ENCODE measurements at regions not wholly inside any gene's neighbourhood (a gene's known extent, or its start where the extent isn't known, plus 50 kb on each side); places are given as distances from the start of the nearest gene placed in this dataset.

DNA sequence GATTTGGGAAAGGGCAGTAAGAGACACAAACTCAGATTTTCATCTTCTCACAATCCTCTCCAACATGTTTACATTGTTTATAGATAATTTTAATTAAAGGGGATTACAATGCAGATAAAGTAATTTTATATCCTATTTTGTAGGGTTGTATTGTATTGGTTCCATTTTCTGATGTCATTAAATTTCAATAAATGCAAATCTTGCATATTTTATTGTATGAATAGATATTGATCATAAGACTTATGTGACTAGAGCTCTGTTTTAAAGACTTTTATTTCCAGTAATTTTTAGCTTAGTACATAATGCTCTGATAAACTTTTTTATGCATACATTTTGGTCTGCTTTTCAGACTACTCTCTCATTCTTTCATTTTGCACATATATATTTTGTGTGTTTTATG is 819.6 kb downstream of the TSN start:
- no peak for DNase-seq

DNA sequence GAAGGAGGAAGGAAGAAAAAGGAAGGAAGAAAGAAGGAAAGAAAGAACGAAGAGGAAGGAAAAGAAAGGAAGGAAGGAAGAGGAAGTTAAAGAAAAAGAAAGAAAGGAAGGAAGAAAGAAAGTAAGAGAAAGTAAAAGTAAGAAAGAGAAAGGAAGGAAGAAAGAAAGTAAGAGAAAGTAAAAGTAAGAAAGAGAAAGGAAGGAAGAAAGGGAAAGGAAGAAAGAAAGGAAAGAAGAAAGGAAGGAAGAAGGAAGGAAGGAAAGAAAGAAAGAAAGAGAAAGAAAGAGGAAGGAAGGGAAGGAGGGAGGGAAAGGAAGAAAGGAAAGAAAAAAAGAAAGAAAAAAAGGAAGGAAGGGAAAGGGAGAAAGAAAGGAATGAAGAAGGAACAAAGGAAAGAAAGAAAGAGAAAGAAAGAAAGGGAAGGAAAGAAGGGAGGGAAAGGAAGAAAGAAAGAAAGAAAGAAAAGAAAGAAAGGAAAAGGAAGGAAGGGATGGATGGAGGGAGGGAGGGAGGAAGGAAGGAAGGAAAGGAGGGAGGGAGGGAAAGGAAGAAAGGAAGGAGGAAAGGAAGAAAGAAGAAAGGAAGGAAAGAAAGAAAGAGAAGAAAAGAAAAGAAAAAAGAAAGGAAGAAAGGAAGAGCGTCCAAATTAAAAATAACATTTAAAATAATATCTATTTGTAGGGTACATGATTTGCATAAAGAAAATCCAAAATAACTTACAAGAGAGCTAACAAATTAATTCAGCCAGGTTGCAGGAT is 827.9 kb downstream of the TSN start:
- DNase-seq, result no peak

DNA sequence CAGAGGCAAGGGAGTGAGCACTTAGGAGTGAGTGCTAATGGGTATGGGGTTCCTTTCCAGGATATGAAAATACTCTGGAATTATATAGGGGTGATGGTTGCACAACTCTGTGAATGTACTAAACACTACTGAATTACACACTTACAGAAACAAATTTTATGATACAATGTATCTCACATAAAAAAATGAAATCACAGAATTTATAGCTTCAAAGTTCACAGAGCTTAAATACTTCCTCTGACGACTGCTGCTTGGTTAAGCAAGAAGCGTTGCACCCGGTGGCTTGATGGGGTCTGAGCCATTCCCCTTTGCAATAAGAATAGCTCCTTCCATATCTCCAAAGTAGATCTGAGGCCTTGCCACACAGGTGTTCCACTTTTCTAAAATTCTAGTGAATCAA is 835.1 kb downstream of the TSN start:
- DNase-seq, result no peak

- DNase-seq, result no peak
These were observed 839.6 kb downstream of the TSN start for GRCh38 chr2:122595065-122595464.

DNA sequence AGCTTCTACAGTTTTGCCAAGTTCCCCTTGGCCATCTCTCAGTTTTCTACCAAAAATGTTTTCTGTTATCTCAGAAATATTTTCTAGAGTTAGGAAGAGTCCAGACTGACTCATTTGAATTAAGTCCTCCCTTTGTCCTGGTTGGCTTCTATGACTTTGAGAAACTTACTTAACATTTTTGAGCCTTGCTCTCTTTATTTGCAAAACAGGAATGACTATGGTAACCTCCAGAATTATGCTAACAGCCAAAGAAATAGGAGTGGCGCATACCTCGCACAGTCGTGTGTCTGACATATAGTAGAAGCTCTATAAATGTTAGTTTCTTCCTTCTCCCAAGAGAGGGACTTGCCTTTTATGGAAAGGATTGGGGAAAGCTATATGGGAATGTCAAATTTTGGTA is 841.1 kb downstream of the TSN start:
- DNase-seq, result no peak

DNA sequence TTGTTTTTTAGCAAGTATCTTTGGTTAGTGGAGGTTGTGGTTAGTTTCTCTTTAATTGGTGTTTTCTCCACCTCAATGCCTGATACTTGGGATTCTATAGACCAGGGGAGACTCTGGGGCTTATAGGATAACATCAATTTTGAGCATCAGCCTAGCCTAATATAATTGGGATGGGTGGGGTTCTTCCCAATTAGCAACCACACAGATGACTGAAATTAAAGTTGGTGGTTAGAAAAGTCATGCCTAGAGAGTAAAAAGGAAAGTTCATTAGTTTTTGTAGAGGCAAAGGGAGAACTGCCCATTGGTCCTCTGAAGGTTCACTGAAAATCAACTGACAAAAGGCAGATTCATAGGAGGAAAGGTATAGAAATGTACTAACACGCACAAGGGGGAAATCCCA is 843.3 kb downstream of the TSN start:
- no peak for DNase-seq

- no peak for DNase-seq
These were observed 855.6 kb downstream of the TSN start for GRCh38 chr2:122610948-122611609.

GRCh38 chr2:122622934-122623333 is 867.5 kb downstream of the TSN start:
- DNase-seq, result no peak

- DNase-seq, result peak; percentile 8
These were observed 871.9 kb downstream of the TSN start for GRCh38 chr2:122627388-122627787.

- peak; percentile 97 for DNase-seq
These were observed 878.8 kb downstream of the TSN start for GRCh38 chr2:122634256-122634655.

DNA sequence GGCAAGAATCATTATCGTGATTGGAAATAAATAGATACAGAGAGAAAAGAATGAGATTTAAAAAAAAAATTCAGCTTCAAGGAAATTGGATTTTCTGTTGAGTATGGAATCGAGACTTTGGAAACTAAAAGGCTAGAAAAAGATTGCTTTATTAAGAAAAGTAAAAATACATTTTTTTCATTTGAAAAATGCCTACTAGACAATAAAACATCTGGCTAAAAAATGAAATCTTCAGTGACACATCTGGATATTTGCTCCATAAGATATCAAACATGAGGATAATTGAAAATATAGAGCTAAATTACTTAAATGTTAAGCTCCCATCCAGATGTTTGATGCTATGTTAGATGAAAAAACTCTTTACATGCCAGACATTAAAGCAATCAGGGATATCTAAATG is 879.5 kb downstream of the TSN start:
- DNase-seq, result no peak

GRCh38 chr2:122635686-122636085 is 880.2 kb downstream of the TSN start:
- peak; percentile 20 for DNase-seq

DNA sequence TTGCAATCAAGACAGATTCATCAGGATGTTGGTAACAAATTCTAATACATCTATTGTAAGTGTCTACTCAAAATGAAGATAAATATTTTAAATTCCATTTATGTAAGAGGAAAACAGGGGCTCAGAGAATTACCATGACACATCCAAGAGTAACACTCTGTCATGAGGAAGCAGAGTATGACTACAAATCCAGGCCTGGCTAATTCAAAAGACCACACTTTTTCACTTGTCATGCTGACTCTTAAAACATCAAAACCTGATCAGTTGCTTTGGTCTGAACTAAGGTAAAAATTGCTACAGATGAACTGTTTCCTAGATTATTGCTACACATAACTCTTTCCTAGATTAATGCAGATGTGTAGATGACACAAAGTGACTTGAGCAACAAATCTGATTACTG is 880.6 kb downstream of the TSN start:
- DNase-seq, result peak; percentile 65

DNA sequence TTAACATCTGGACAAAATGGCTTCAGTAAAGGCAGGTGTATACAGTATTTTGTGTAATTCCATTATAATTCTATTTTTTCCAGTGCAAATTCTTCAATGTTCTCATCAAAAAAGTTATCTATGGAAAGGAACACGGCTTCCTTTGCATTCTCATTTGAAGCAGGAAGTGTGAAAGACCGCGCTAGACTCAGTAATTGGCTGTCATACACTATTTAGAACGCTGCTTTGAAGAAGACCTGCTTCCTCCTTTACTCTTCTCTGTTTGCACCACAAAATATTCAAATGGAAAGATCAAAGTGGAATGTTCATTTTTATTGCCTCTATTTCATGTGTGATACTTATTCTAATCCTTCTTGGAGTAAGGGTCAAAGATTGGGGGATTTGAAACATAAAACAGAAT is 883.7 kb downstream of the TSN start:
- no peak for DNase-seq

DNA sequence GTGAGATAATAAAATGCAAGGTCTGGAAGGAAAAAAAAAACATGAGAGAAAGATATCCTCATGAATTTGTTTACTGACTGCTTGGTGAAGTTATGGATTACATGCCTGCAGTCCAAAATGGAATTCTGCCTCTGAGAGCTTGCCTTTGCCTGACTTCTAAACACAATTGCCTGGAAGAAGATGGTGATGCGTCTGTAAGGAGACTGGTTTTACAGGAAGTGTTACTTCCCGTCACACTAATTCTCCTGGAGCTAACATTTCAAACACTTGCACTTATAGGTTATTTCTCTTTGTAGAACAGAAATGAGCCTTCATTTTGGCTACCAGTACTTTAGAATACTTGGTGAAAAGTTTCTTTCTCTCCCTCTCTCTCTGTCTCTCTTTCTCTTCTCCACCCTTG is 884.3 kb downstream of the TSN start:
- DNase-seq, result no peak

DNA sequence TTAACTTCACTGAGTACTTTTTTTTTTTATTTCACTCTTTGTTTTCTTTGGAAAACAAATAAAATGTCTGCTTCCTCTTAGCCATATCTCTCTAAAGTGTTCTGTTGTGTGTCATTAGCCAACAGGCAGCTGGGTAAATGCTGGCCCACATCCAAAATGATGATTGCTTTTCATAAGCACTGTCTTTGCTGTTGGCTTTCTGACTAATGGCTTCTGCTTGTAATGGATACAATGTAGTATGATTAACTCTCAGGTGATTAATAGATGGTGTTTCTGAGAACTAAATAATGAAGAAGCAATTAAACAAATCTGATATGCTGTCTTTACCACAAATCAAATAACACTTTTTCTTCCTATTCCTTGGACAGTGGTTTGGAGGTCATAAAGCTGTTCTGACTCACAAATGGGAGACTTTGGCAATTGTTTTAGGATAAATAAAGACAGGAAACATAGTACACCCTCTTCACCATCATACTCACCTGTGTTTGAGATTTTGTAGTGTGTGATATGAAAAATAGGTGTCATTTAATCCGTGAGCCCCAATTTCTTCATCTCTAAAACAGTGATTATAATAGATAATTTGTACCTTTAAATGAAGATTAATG is 888.4 kb downstream of the TSN start:
- DNase-seq, result peak; percentile 85

DNA sequence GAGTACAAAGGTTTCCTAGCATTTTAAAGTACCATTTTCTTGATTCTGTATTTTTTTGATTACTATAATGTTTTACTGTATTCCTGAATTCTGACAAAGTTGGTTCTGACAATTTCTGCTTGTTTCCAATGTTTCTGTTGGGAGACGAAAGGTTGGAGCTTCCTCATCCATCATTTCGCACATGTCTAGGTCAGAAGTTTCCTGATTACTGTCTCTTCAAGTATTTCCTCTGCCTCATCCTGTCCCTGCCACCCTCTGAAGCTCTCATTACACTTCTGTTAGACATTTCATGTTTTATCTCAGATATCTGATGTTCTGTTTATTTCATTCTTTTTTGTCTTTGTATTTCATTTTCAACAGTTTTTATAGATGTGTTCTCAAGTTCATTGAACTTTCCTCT is 895.8 kb downstream of the TSN start:
- no peak for DNase-seq

DNA sequence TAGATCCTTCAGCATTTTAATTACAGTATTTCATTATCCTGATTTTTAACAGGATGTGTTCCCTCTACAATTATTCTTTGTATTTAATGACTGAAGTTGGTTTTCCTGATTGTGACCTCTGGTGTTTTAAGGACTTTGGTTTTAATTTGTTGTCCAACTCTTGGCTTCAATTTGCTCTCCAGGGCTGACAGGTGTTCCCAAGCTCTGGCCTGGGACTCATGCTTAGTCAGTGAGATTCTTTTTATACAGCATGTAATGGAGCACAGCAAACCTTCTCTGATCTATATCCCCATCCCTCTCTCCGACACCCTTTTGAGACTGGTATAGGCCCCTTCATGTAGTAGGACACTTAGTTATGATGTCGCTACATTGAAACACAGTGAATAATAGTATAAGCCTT is 896.3 kb downstream of the TSN start:
- no peak for DNase-seq

GRCh38 chr2:122652670-122653069 is 897.2 kb downstream of the TSN start:
- no peak for DNase-seq

DNA sequence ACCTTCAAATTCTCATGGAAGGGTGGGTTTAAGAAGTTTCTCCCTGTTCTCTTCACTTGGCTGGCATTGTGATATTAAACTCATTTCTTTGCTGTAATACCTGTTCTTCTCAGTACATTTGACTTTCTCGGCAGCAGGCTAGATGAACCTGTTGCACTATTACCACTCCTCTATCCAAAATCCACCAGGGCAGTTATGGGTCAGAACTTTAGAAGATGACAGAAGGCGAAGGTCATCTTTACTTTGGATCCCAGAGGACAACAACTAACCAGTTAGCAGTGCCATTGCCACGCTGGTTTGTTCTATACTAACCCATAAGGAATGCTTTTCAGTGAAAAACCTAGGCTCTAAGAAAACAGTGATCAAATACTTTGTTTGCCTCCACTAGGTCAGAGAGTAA is 901.0 kb downstream of the TSN start:
- no peak for DNase-seq

GRCh38 chr2:122660786-122661634 is 905.6 kb downstream of the TSN start:
- peak; percentile 1 for DNase-seq

DNA sequence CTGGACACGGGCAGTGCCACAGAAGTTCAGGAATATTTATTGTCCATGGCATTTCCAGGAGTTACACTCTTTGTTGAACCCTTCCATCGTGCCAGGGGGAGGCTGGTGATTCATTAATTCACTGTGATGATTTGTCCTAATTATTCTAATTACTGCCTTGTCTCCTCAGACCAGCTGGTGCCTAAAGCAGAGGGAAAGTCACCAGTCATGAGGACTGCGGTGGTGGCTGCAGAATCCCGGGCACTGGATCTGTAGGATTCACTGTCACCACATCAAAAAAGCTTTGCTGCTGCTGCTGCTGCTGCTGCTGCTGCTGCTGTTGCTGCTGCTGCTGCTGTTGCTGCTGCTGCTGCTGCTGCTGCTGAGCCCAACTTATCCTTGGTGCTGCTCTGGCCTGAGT is 908.2 kb downstream of the TSN start:
- DNase-seq, result no peak

GRCh38 chr2:122669627-122670026 is 914.2 kb downstream of the TSN start:
- no peak for DNase-seq
